Ovary (tissue), 3 donors: ENCODE measurements at regions not wholly inside any gene's neighbourhood (a gene's known extent, or its start where the extent isn't known, plus 50 kb on each side); places are given as distances from the start of the nearest gene placed in this dataset.

Experiments
- CTCF ChIP-seq, 3 donors: fragments of 450-650 bp in 2 of 3; fragments of 200-600 bp in 1 of 3; IDR thresholded peaks; one replicate each; pipeline versions ENCODE4 v1.5.1 to v1.8.0; 2016 to 2022; ENCODE audit warnings: antibody characterized with exemption in 3 of 3, mild to moderate bottlenecking in 1 of 3
- EP300 ChIP-seq: sonication (generic); formaldehyde crosslinking; IDR thresholded peaks from one replicate; pipeline ENCODE4 v1.6.1; 2017; ENCODE audit warnings: antibody characterized with exemption
- POLR2A ChIP-seq: fragments of 450-650 bp; IDR thresholded peaks from one replicate; pipeline ENCODE4 v1.6.1; 2017; ENCODE audit warnings: antibody characterized with exemption, mild to moderate bottlenecking, moderate library complexity
- donor health status: DM: no; HTN: no; CAD: no.

- no peak for TF ChIP-seq CTCF (IDR thresholded peaks at IDR 0.05)
- TF ChIP-seq POLR2A = no peak
- TF ChIP-seq EP300 = no peak
Measured at GRCh38 chr5:133664422-133664821, 52.1 kb upstream of the FSTL4 start.
